Left renal pelvis (tissue), 4 donors: ENCODE measurements at regions not wholly inside any gene's neighbourhood (a gene's known extent, or its start where the extent isn't known, plus 50 kb on each side); places are given as distances from the start of the nearest gene placed in this dataset.
"Not testable (repeated sequence)": the region's sequence is repeated elsewhere in the genome, so short reads cannot be mapped to it uniquely, and the experiment has no call there.

Experiments
- DNase-seq, 4 donors: peaks; one replicate each; pipeline ENCODE4 v3.0.0-alpha.2; 2013; ENCODE audit warnings: low read depth in 4 of 4, low spot score in 3 of 4

- no peak for DNase-seq
These were observed 627.2 kb downstream of the ISL1 start for GRCh38 chr5:52010454-52010853.

DNA sequence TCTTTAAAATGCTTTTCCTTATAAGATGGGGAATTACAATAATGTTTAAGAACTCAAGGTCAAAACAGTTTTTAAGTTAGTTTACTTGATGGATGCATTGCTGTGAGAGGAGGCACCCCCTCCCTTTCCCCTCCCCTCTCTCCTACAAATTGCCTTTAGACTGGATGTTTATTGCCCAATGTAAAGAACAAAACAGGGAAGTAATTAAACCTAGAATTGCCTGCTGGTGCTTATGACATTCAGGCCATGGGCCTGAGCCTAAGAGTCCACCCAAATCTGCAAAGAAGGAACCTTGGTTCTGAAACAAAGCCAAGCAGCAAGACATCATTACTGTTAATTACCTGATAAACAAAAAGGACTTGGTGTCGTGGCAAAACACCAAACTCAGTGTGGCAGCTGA, 630.3 kb downstream of the ISL1 start:
- no peak for DNase-seq

DNA sequence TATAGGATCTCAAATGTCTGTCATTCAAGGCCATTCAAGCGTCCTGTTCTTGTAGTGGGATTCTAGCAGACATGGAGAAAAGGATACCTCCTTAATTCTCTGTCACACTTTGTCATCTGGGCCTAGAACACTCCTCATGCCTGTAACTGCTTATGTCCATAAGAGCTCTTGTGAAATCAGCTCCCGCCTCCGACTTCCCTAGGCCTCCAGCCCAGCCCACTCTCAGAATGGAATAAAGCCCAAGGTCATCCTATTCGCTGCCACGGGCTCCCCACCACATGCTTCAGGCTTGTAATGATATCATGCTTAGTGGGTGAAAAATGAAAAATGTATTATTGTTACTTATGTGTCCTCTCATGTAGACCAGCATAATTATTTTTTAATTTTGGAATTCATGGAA, 632.5 kb downstream of the ISL1 start:
- DNase-seq, result no peak

DNA sequence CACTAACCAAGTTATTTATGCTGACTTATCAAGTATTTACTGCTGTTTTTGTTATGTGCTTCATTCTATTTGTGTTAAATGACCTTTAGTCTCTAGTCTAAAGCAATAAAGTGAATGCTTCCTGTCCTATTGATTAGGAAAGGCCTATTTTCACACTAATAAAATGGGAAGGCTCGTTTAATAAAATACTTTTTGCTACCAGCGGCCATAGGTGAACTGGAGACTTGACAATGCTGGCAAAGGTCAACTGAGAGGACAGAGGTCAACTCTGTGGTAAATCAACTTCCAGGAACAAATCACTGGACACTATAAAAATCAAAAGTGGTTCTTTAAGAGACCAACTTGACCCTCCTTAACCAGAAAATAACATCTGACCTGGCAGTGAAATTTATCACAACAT, 634.3 kb downstream of the ISL1 start:
- DNase-seq, result no peak

DNA sequence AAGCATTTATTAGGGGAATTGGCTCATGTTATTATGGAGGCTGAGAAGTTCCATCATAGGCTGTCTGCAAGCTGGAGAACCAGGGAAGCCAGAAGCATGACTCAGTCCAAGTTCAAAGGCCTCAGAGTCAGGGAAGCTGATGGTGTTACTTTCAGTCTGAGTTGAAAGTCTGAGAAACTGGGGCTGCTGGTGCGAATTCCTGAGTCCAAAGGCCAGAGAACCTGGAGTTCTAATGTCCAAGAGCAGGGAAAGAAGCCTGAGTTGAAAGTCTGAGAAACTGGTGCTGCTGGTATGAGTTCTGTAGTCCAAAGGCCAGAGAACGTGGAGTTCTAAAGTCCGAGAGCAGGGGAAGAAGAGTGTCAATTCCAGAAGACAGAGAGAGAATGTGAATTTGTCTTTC, 641.1 kb downstream of the ISL1 start:
- no peak for DNase-seq

GRCh38 chr5:52029836-52030235, 646.6 kb downstream of the ISL1 start:
- DNase-seq, result not testable (repeated sequence)

DNA sequence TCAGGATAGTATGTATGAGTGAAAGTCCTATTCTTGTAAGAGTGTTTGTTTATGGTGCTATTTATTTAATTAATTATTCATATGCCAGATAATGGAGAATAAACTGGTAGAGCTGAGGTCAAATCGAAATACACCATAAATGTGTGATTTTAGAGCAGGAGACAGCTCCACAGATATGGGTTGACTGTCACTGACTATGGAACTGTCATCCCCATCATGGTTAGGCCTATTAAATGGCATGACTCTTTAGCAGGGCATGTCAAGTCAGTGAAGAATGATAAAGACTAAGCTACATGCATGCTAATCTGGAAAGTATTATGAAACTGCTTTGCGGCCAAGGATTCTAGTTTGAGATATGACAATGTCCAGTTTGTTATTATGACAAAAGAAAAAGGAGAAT, 658.6 kb downstream of the ISL1 start:
- DNase-seq, result no peak

- no peak for DNase-seq
These were observed 659.9 kb downstream of the ISL1 start for GRCh38 chr5:52043137-52043536.

- no peak for DNase-seq
These were observed 660.3 kb downstream of the ISL1 start for GRCh38 chr5:52043543-52043942.

- DNase-seq, result no peak
These were observed 668.5 kb downstream of the ISL1 start for GRCh38 chr5:52051759-52052158.

DNA sequence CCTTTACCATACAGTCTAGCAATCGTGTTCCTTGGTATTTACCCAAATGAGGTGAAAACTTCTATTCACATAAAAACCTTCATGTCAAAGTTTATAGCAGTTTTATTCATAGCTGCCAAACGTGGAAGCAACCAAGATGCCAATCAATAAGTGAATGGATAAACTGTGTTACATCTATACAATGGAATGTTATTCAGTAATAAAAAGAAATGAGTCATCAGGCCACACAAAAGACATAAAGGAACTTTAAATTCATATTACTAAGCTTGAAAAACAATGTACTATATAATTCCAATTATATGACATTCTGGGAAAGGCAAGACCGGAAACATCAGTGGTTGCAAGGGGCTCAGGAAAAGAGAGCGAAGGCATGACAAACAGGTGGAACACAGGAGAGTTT, 679.9 kb downstream of the ISL1 start:
- DNase-seq, result no peak

- no peak for DNase-seq
These were observed 681.9 kb downstream of the ISL1 start for GRCh38 chr5:52065182-52065581.

- no peak for DNase-seq
These were observed 686.7 kb downstream of the ISL1 start for GRCh38 chr5:52069997-52070396.

- no peak for DNase-seq
These were observed 690.9 kb downstream of the ISL1 start for GRCh38 chr5:52073993-52074689.

DNA sequence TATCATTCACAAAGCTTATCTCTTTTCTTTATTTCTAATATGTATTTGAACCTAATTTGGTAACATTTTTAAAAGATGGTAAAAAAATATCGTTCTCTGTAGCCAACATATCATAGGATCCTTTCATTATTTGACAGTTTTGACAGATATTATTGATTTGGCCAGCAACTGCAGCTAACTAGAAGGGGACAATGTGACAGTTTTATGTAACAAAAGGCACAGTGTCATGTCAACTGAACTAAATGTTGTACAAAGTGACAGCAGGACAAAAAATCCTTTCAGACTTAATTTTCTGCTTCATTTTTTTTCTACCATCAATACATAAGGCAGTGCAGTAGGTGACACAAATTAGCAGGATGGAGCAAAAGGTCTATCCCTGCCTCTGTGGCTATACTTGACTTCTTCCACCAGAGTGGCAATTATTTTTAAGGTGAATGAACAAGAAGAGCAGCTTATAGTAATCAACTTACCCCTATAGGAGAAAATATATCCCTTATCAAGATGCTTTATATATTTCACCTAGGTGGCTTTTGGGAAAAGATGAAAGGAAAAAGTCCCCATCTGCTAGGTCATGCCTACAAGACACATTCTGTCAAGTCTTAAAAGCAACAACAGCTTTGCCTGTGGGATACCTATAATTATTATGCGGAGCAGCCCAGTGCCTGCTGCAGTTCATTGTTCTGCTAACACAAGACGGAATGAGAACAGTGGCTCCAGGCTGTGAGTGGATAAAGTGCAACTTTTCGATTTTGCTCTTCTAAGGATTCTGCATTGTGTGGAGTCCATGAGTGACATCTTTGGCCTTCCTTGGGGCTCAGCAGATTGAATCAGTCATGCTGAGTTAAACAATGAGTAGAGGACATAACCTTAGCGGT, 694.9 kb downstream of the ISL1 start:
- DNase-seq, result no peak

DNA sequence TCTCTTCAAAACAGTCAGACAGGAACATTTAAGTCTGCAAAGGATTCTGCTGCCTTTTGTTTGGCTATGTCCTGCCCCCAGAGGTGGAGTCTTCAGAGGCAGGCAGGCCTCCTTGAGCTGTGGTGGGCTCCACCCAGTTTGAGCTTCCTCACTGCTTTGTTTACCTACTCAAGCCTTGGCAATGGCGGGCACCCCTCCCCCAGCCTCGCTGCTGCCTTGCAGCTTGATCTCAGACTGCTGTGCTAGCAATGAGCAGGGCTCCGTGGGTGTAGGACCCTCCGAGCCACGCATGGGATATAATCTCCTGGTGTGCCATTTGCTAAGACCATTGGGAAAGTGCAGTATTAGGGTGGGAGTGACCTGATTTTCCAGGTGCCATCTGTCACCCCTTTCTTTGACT, 685.4 kb upstream of the ITGA1 start:
- not testable (repeated sequence) for DNase-seq

GRCh38 chr5:52107210-52107905, 680.4 kb upstream of the ITGA1 start:
- DNase-seq, result no peak

GRCh38 chr5:52119768-52120167, 667.9 kb upstream of the ITGA1 start:
- no peak for DNase-seq

GRCh38 chr5:52132053-52132452, 655.7 kb upstream of the ITGA1 start:
- DNase-seq, result no peak

GRCh38 chr5:52134013-52134650, 653.6 kb upstream of the ITGA1 start:
- no peak for DNase-seq
